ENCODE measurements at regions not wholly inside any gene's neighbourhood (a gene's known extent, or its start where the extent isn't known, plus 50 kb on each side); places are given as distances from the start of the nearest gene placed in this dataset.

DNA sequence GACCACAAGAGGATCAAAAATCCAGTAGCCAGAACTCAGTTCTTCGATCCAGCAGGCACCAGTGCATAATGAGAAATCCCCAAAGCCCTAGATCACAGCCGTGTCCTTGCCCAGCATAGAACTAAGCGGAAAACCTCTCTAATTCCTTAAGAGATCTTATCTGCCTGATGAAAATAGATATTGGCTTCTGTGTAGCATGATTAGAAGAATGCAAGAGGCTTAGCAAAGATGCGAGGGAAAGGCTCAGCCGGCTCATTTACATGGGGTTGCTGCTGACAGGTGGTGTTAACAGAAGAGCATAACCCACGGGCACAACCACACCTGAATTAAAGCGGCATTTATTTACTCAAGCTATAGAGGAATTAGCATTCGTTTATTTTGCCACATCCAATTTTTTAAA, 400.0 kb upstream of the ADAMTS16 start:
- TF ChIP-seq, protein P1, sequence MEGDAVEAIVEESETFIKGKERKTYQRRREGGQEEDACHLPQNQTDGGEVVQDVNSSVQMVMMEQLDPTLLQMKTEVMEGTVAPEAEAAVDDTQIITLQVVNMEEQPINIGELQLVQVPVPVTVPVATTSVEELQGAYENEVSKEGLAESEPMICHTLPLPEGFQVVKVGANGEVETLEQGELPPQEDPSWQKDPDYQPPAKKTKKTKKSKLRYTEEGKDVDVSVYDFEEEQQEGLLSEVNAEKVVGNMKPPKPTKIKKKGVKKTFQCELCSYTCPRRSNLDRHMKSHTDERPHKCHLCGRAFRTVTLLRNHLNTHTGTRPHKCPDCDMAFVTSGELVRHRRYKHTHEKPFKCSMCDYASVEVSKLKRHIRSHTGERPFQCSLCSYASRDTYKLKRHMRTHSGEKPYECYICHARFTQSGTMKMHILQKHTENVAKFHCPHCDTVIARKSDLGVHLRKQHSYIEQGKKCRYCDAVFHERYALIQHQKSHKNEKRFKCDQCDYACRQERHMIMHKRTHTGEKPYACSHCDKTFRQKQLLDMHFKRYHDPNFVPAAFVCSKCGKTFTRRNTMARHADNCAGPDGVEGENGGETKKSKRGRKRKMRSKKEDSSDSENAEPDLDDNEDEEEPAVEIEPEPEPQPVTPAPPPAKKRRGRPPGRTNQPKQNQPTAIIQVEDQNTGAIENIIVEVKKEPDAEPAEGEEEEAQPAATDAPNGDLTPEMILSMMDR (IDR thresholded peaks at IDR 0.05): no peak
- H3K9me3 Mint-ChIP-seq: peaks cover 22% of the 10 kb centered on the region
- H3K4me3 Mint-ChIP-seq: no peak overlapping the region
- H3K27me3 Mint-ChIP-seq: no peaks in the 10 kb centered on the region
- ChIA-PET CTCF (no interaction called here), POLR2A (no interaction called here)
- no peak overlapping the region for H3K27ac Mint-ChIP-seq
- no peak for ATAC-seq
- no peaks in the 10 kb centered on the region for H3K4me1 Mint-ChIP-seq (ENCODE audit: low read depth)
- no peak for DNase-seq
- no peaks in the 10 kb centered on the region for H3K36me3 Mint-ChIP-seq (ENCODE audit: low read depth)
- intact Hi-C loops (cut with micrococcal nuclease): no loop called here

DNA sequence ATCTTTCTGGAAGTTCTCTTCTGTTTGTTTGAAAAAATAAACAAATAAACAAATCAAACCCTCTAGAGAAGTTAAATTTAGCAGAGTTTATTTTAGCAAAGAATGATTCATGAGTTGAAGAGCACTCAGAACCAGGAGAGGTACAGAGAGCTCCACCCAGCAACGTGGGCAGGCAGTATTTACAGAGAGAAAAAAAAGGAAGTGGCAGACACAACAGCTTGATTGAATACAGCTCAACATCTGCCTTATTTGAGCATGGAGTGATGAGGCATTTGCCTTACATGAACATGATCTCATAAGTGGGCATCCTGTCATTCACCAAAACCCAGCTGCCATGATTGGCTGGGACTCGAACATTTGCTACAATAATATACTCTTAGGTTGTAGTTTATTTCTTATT, 381.6 kb upstream of the ADAMTS16 start:
- ATAC-seq (no peak), DNase-seq (no peak)
- Mint-ChIP-seq H3K4me3 (no peak overlapping the region), H3K27ac (no peak overlapping the region), H3K4me1 (ENCODE audit: low read depth) (no peaks in the 10 kb centered on the region), H3K36me3 (ENCODE audit: low read depth) (no peaks in the 10 kb centered on the region), H3K9me3 (peaks cover 4% of the 10 kb centered on the region), H3K27me3 (no peaks in the 10 kb centered on the region)
- ChIA-PET CTCF (no interaction called here), POLR2A (no interaction called here)
- TF ChIP-seq, protein P1 (IDR thresholded peaks at IDR 0.05): no peak
- intact Hi-C loops (cut with micrococcal nuclease): no loop called here

DNA sequence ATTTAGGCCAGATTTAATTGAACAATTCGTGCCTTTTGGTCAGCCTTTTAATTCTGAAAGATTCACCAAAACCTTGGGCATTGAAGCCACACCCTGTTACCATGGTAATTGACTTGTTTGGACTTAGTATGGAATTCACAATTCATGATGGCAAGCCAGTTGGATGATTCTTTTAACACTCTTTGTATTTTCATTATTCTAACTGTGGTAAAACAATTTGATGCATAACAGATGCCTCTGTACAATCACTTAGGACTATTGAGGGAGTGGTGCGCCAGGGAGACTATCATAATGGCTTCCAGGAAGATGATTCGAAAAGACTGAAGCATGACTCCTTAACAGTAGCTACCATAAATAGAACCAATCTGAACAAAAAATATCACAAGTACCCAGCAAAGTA, 381.1 kb upstream of the ADAMTS16 start:
- Mint-ChIP-seq H3K4me3 (no peak overlapping the region), H3K27me3 (no peaks in the 10 kb centered on the region), H3K36me3 (ENCODE audit: low read depth) (no peaks in the 10 kb centered on the region), H3K9me3 (peaks cover 4% of the 10 kb centered on the region), H3K4me1 (ENCODE audit: low read depth) (no peaks in the 10 kb centered on the region), H3K27ac (no peak overlapping the region)
- ATAC-seq: no peak
- ChIA-PET POLR2A (no interaction called here), CTCF (no interaction called here)
- intact Hi-C loops (cut with micrococcal nuclease): no loop called here
- TF ChIP-seq, protein P1 (IDR thresholded peaks at IDR 0.05): no peak
- no peak for DNase-seq

DNA sequence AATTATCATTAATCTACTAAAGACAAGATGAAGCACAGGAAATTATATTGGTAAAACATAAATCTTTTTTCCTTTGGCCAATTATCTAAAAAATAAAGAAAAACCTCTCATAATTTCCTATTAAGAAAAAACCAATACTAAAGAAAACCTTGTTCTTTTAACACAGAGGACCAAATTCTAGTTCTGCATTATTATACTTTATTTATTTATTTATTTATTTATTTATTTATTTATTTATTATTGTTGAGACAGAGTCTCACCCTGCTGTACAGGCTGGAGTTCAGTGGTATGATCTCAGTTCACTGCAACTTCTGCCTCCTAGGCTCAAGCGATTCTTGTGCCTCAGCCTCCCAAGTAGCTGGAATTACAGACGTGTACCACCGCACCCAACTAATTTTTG, 377.8 kb upstream of the ADAMTS16 start:
- CTCF ChIA-PET: no interaction called here
- TF ChIP-seq, protein P1 (IDR thresholded peaks at IDR 0.05): no peak
- Mint-ChIP-seq H3K27me3 (no peaks in the 10 kb centered on the region), H3K36me3 (ENCODE audit: low read depth) (no peaks in the 10 kb centered on the region), H3K4me3 (no peak overlapping the region), H3K27ac (no peak overlapping the region), H3K4me1 (ENCODE audit: low read depth) (no peaks in the 10 kb centered on the region), H3K9me3 (peaks cover 4% of the 10 kb centered on the region)
- POLR2A ChIA-PET: no interaction called here
- intact Hi-C loops (cut with micrococcal nuclease): no loop called here
- ATAC-seq (no peak), DNase-seq (no peak)

DNA sequence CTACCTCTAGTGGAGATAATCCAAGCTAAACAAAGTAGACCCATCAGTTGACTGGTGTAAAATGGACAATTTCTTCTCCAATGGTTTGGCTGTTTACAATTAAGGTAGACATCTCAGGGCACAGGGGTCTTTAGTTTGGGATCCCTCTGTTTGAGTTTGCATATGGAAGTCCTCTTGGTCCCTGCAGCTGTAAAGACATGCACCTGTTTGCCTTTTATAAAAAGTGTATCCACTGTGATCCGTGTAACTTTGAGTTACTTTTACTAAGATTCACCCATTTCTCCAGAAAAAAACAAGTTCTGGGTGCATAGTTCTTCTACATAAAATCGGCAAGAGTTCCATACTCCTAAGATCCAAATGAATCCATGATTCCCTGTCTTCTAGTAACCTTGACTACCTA, 374.7 kb upstream of the ADAMTS16 start:
- ATAC-seq (no peak), DNase-seq (no peak)
- intact Hi-C loops (cut with micrococcal nuclease): no loop called here
- Mint-ChIP-seq H3K9me3 (peaks cover 3% of the 10 kb centered on the region), H3K4me3 (no peak overlapping the region), H3K36me3 (ENCODE audit: low read depth) (no peaks in the 10 kb centered on the region), H3K4me1 (ENCODE audit: low read depth) (no peaks in the 10 kb centered on the region), H3K27ac (no peak overlapping the region), H3K27me3 (no peaks in the 10 kb centered on the region)
- TF ChIP-seq, protein P1 (IDR thresholded peaks at IDR 0.05): no peak
- CTCF ChIA-PET: no interaction called here
- POLR2A ChIA-PET: no interaction called here
